Dedifferentiated amniotic fluid mesenchymal stem cell (primary cell): ENCODE measurements at regions not wholly inside any gene's neighbourhood (a gene's known extent, or its start where the extent isn't known, plus 50 kb on each side); places are given as distances from the start of the nearest gene placed in this dataset.
"Not testable (repeated sequence)": the region's sequence is repeated elsewhere in the genome, so short reads cannot be mapped to it uniquely, and the experiment has no call there.

ENCODE experiments used
- DNase-seq: peaks from one replicate; pipeline ENCODE4 v3.0.0-alpha.2; 2016; ENCODE audit errors: extremely low spot score

GRCh38 chr4:170721812-170722373 lies 632.1 kb upstream of the AADAT start:
- DNase-seq = no peak

GRCh38 chr4:170716868-170717267 lies 627.1 kb upstream of the AADAT start:
- DNase-seq = no peak

GRCh38 chr4:170705907-170706306 lies 616.2 kb upstream of the AADAT start:
- no peak for DNase-seq

GRCh38 chr4:170700064-170700463 lies 610.3 kb upstream of the AADAT start:
- DNase-seq = no peak

GRCh38 chr4:170698334-170698733 lies 608.6 kb upstream of the AADAT start:
- no peak for DNase-seq

- no peak for DNase-seq
These were observed 608.1 kb upstream of the AADAT start for GRCh38 chr4:170697845-170698244.

GRCh38 chr4:170697045-170697444 lies 607.3 kb upstream of the AADAT start:
- DNase-seq = no peak

- peak; percentile 40 for DNase-seq
These were observed 601.4 kb upstream of the AADAT start for GRCh38 chr4:170691168-170691567.

- no peak for DNase-seq
These were observed 598.0 kb upstream of the AADAT start for GRCh38 chr4:170687751-170688150.

GRCh38 chr4:170685701-170686100 lies 595.9 kb upstream of the AADAT start:
- DNase-seq = not testable (repeated sequence)

- DNase-seq = no peak
These were observed 593.0 kb upstream of the AADAT start for GRCh38 chr4:170682558-170683294.

- not testable (repeated sequence) for DNase-seq
These were observed 592.3 kb upstream of the AADAT start for GRCh38 chr4:170682087-170682486.

GRCh38 chr4:170675568-170676262 lies 586.0 kb upstream of the AADAT start:
- no peak for DNase-seq

GRCh38 chr4:170674176-170674575 lies 584.4 kb upstream of the AADAT start:
- DNase-seq = no peak

GRCh38 chr4:170672381-170672965 lies 582.7 kb upstream of the AADAT start:
- DNase-seq = peak; percentile 70

GRCh38 chr4:170671171-170671570 lies 581.4 kb upstream of the AADAT start:
- no peak for DNase-seq

GRCh38 chr4:170667814-170668213 lies 578.1 kb upstream of the AADAT start:
- no peak for DNase-seq

- no peak for DNase-seq
These were observed 577.2 kb upstream of the AADAT start for GRCh38 chr4:170666909-170667308.

- DNase-seq = no peak
These were observed 572.5 kb upstream of the AADAT start for GRCh38 chr4:170662250-170662649.

GRCh38 chr4:170657761-170658160 lies 568.0 kb upstream of the AADAT start:
- no peak for DNase-seq

GRCh38 chr4:170656506-170656905 lies 566.8 kb upstream of the AADAT start:
- DNase-seq = no peak

- peak; percentile 52 for DNase-seq
These were observed 562.8 kb upstream of the AADAT start for GRCh38 chr4:170652571-170652970.

- DNase-seq = peak; percentile 41
These were observed 562.0 kb upstream of the AADAT start for GRCh38 chr4:170651786-170652185.
